ENCODE measurements at regions not wholly inside any gene's neighbourhood (a gene's known extent, or its start where the extent isn't known, plus 50 kb on each side); places are given as distances from the start of the nearest gene placed in this dataset.
"Not testable (repeated sequence)": the region's sequence is repeated elsewhere in the genome, so short reads cannot be mapped to it uniquely, and the experiment has no call there.

GRCh38 chr3:27049792-27050191 is 319.4 kb downstream of the NEK10 start:
- in situ Hi-C loops (cut with HindIII; ENCODE audit: low sequenced_read_pairs), result no loop called here
- DNase-seq (ENCODE audit: low read depth), result no peak
- no peak overlapping the region for H3K4me3 ChIP-seq (ENCODE audit: low read depth, low read length)
- TF ChIP-seq CTCF (IDR thresholded peaks at IDR 0.05; ENCODE audit: low read depth, low read length, missing control alignments), result no peak

GRCh38 chr3:27051527-27051926 is 317.7 kb downstream of the NEK10 start:
- DNase-seq (ENCODE audit: low read depth); in situ Hi-C loops (cut with HindIII; ENCODE audit: low sequenced_read_pairs); H3K4me3 ChIP-seq (ENCODE audit: low read depth, low read length): not testable (repeated sequence)

GRCh38 chr3:27056326-27056725 is 312.9 kb downstream of the NEK10 start:
- in situ Hi-C loops (cut with HindIII; ENCODE audit: low sequenced_read_pairs), result no loop called here

GRCh38 chr3:27059489-27059888 is 309.7 kb downstream of the NEK10 start:
- in situ Hi-C loops (cut with HindIII; ENCODE audit: low sequenced_read_pairs), result no loop called here
- no peak overlapping the region for H3K4me3 ChIP-seq (ENCODE audit: low read depth, low read length)
- no peak for TF ChIP-seq CTCF (IDR thresholded peaks at IDR 0.05; ENCODE audit: low read depth, low read length, missing control alignments)

More at GRCh38 chr3:27056326-27056725, 312.9 kb downstream of the NEK10 start:
- no peak overlapping the region for H3K4me3 ChIP-seq (ENCODE audit: low read depth, low read length)
- DNase-seq (ENCODE audit: low read depth), result no peak
- TF ChIP-seq CTCF (IDR thresholded peaks at IDR 0.05; ENCODE audit: low read depth, low read length, missing control alignments), result no peak

More at GRCh38 chr3:27059489-27059888, 309.7 kb downstream of the NEK10 start:
- DNase-seq (ENCODE audit: low read depth), result no peak

Measured in astrocyte of the cerebellum (primary cell).